ENCODE measurements at regions not wholly inside any gene's neighbourhood (a gene's known extent, or its start where the extent isn't known, plus 50 kb on each side); places are given as distances from the start of the nearest gene placed in this dataset.

DNA sequence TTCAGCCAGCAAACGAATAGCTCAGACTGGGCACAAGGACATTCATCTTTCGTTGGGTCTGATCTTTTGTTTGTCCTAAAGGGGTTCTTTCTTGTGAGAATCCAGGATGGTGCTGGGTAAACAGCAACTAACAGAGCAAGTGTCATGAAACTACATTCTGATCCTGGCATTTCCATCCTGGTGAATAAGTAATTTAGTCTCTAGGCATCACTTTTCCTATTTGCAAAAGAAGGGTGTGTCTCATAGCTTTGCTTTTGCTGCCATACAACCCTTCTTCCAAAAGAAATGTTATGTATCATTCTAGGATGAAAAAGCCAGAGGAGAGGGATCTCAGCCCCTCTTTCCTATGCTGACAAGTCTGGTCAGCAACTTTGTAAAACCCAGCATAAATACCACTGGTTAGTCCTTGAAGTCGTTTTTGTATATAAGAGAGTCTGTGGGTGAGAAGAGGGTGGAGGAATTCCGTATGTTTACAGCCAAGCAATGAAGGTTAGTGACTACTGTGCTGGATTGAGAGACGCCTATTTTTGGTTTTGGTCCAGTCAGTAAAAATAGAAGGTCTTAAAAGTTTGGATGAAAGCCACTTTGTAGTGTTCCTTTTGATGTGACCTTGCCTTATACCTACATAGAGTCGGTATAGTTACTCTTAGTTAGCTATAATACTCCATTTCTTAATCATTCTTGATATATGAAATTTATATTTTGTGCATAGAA lies 88.4 kb upstream of the SLC25A13 start:
- peaks cover 3% of the 10 kb centered on the region for H3K4me1 ChIP-seq (ENCODE audit: insufficient read depth, low read length)
- H3K27ac ChIP-seq (ENCODE audit: low read depth, low read length): no peak overlapping the region
- no peaks in the 10 kb centered on the region for H3K27me3 ChIP-seq (ENCODE audit: insufficient read depth, low read length)
- WGBS: 90% methylated on average over 5 of the region's 6 CpGs
- no peak overlapping the region for H3K9ac ChIP-seq (ENCODE audit: low read depth, low read length)
- H3K9me3 ChIP-seq (ENCODE audit: insufficient read depth, low read depth, low read length): no peaks in the 10 kb centered on the region
- H3K4me3 ChIP-seq (ENCODE audit: low read length): no peak overlapping the region
- H3K36me3 ChIP-seq (ENCODE audit: insufficient read depth, low read length): no peaks in the 10 kb centered on the region

DNA sequence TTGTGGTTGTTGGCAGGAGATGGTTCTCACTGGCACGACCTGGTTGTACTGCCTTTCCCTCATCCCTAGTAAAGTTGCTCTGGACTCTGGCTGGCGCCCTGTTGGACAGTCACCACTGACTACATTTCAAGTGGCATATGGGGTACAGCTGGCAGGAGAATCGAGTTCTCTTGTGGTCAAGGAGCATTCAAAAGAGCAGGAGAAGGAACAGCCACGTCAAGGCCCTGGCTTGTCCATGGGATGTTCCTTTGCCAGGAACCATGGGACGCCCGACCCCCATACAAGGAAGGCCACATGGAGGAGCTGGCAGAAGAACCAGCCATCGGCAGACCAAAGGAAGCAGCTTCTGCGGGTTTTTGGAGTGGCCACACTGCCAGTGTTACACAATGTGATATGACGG lies 87.0 kb upstream of the SLC25A13 start:
- Histone ChIP-seq H3K36me3 (ENCODE audit: insufficient read depth, low read length) (no peaks in the 10 kb centered on the region), H3K27me3 (ENCODE audit: insufficient read depth, low read length) (no peaks in the 10 kb centered on the region), H3K4me3 (ENCODE audit: low read length) (no peak overlapping the region), H3K27ac (ENCODE audit: low read depth, low read length) (no peak overlapping the region), H3K9ac (ENCODE audit: low read depth, low read length) (no peak overlapping the region), H3K9me3 (ENCODE audit: insufficient read depth, low read depth, low read length) (no peaks in the 10 kb centered on the region), H3K4me1 (ENCODE audit: insufficient read depth, low read length) (no peaks in the 10 kb centered on the region)
- WGBS: 95% methylated on average over 9 of the region's 9 CpGs

- no peak overlapping the region for H3K27ac ChIP-seq (ENCODE audit: low read depth, low read length)
- no peaks in the 10 kb centered on the region for H3K4me1 ChIP-seq (ENCODE audit: insufficient read depth, low read length)
- H3K27me3 ChIP-seq (ENCODE audit: insufficient read depth, low read length): no peaks in the 10 kb centered on the region
- no peak overlapping the region for H3K4me3 ChIP-seq (ENCODE audit: low read length)
- H3K9me3 ChIP-seq (ENCODE audit: insufficient read depth, low read depth, low read length): no peaks in the 10 kb centered on the region
- H3K9ac ChIP-seq (ENCODE audit: low read depth, low read length): no peak overlapping the region
- no peaks in the 10 kb centered on the region for H3K36me3 ChIP-seq (ENCODE audit: insufficient read depth, low read length)
These were observed 85.5 kb upstream of the SLC25A13 start for GRCh38 chr7:96407427-96407826.

DNA sequence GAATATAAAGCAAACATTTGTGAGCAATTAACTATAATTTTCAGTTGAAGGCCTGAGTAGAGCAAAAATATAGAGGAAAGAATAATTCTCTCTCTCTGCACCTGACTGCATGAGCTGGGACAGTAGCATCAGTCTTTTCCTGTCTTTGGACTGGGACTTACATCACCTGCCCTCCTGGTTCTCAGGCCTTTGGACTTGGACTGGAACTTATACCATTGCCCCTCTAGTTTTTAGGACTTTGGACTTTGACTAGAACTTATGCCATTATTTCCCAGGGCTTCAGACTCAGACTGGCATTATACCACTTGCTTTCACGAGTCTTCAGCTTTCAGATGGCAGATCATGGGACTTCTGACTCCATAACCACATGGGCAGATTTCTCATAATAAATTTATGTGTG lies 81.0 kb upstream of the SLC25A13 start:
- WGBS: 86% methylated on average over 1 of the region's 1 CpG
- Histone ChIP-seq H3K9ac (ENCODE audit: low read depth, low read length) (no peak overlapping the region), H3K4me3 (ENCODE audit: low read length) (no peak overlapping the region), H3K36me3 (ENCODE audit: insufficient read depth, low read length) (no peaks in the 10 kb centered on the region), H3K27ac (ENCODE audit: low read depth, low read length) (no peak overlapping the region), H3K4me1 (ENCODE audit: insufficient read depth, low read length) (peaks cover 5% of the 10 kb centered on the region), H3K27me3 (ENCODE audit: insufficient read depth, low read length) (no peaks in the 10 kb centered on the region), H3K9me3 (ENCODE audit: insufficient read depth, low read depth, low read length) (no peaks in the 10 kb centered on the region)

GRCh38 chr7:96401200-96401599 lies 79.3 kb upstream of the SLC25A13 start:
- Histone ChIP-seq H3K4me1 (ENCODE audit: insufficient read depth, low read length) (peaks cover 8% of the 10 kb centered on the region), H3K9me3 (ENCODE audit: insufficient read depth, low read depth, low read length) (no peaks in the 10 kb centered on the region), H3K27me3 (ENCODE audit: insufficient read depth, low read length) (no peaks in the 10 kb centered on the region), H3K4me3 (ENCODE audit: low read length) (no peak overlapping the region), H3K27ac (ENCODE audit: low read depth, low read length) (no peak overlapping the region), H3K36me3 (ENCODE audit: insufficient read depth, low read length) (no peaks in the 10 kb centered on the region), H3K9ac (ENCODE audit: low read depth, low read length) (no peak overlapping the region)
- 89% methylated on average over 2 of the region's 2 CpGs for WGBS

GRCh38 chr7:96400518-96400917 lies 78.6 kb upstream of the SLC25A13 start:
- H3K9me3 ChIP-seq (ENCODE audit: insufficient read depth, low read depth, low read length): no peaks in the 10 kb centered on the region

DNA sequence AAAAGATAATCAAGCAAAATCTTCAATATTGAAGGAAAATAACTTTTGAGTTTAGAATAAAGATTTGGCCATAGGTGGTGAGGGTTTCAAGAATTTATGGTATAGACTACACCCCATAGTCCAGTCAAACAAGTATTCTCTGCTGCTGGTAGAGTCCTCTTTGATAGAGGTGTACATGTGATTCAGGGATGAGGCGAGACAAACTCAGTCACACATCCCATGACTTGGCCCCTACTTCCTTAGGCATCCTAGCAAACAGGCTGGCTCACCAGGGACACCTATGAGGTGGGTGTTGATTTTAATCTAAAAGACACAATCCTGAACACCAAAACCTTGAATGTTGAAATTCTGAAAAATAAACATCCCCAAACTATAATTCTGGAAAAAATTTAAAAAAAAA lies 78.1 kb upstream of the SLC25A13 start:
- Histone ChIP-seq H3K9ac (ENCODE audit: low read depth, low read length) (no peak overlapping the region), H3K4me3 (ENCODE audit: low read length) (no peak overlapping the region), H3K27ac (ENCODE audit: low read depth, low read length) (no peak overlapping the region), H3K27me3 (ENCODE audit: insufficient read depth, low read length) (no peaks in the 10 kb centered on the region), H3K9me3 (ENCODE audit: insufficient read depth, low read depth, low read length) (no peaks in the 10 kb centered on the region), H3K4me1 (ENCODE audit: insufficient read depth, low read length) (peaks cover 8% of the 10 kb centered on the region), H3K36me3 (ENCODE audit: insufficient read depth, low read length) (no peaks in the 10 kb centered on the region)
- WGBS: no CpG with 5 or more reads among the region's 1 CpG

More at GRCh38 chr7:96400518-96400917, 78.6 kb upstream of the SLC25A13 start:
- no peak overlapping the region for H3K9ac ChIP-seq (ENCODE audit: low read depth, low read length)
- no peak overlapping the region for H3K4me3 ChIP-seq (ENCODE audit: low read length)
- peaks cover 8% of the 10 kb centered on the region for H3K4me1 ChIP-seq (ENCODE audit: insufficient read depth, low read length)
- H3K36me3 ChIP-seq (ENCODE audit: insufficient read depth, low read length): no peaks in the 10 kb centered on the region
- no peaks in the 10 kb centered on the region for H3K27me3 ChIP-seq (ENCODE audit: insufficient read depth, low read length)
- H3K27ac ChIP-seq (ENCODE audit: low read depth, low read length): no peak overlapping the region

- H3K27me3 ChIP-seq (ENCODE audit: insufficient read depth, low read length): no peaks in the 10 kb centered on the region
- 81% methylated on average over 7 of the region's 8 CpGs for WGBS
- H3K27ac ChIP-seq (ENCODE audit: low read depth, low read length): no peak overlapping the region
- peaks cover 8% of the 10 kb centered on the region for H3K4me1 ChIP-seq (ENCODE audit: insufficient read depth, low read length)
- no peak overlapping the region for H3K4me3 ChIP-seq (ENCODE audit: low read length)
- H3K9me3 ChIP-seq (ENCODE audit: insufficient read depth, low read depth, low read length): no peaks in the 10 kb centered on the region
- no peak overlapping the region for H3K9ac ChIP-seq (ENCODE audit: low read depth, low read length)
- H3K36me3 ChIP-seq (ENCODE audit: insufficient read depth, low read length): no peaks in the 10 kb centered on the region
These were observed 76.2 kb upstream of the SLC25A13 start for GRCh38 chr7:96397936-96398598.

GRCh38 chr7:96388620-96389383 lies 66.9 kb upstream of the SLC25A13 start:
- Histone ChIP-seq H3K27me3 (ENCODE audit: insufficient read depth, low read length) (peaks cover 7% of the 10 kb centered on the region; the same call in 1 of the 2 replicates), H3K4me3 (ENCODE audit: low read length) (no peak overlapping the region)
- WGBS: 88% methylated on average over 8 of the region's 8 CpGs

DNA sequence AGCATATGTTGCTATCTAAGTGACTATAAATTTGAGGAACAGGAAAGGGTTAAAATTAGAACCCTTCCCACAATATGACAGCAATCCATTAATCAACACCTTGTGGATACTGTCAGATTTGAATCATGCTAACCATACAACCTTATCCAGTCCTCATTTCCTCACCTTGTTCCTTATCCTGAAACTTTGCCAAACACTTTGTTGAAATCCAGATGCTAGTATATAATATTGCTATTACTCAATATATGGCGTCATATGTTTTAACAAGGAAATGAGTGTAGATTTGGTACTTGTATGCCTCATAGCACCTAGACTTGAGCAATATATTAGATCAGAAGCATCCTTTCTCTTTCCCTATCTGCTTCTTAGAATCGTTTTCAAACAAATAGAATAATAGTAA lies 66.3 kb upstream of the SLC25A13 start:
- H3K27me3 ChIP-seq (ENCODE audit: insufficient read depth, low read length): peaks cover 8% of the 10 kb centered on the region; the same call in 1 of the 2 replicates
- H3K36me3 ChIP-seq (ENCODE audit: insufficient read depth, low read length): no peaks in the 10 kb centered on the region
- H3K4me3 ChIP-seq (ENCODE audit: low read length): no peak overlapping the region
- H3K4me1 ChIP-seq (ENCODE audit: insufficient read depth, low read length): peaks cover 2% of the 10 kb centered on the region; the same call in 1 of the 2 replicates
- WGBS: no CpG with 5 or more reads among the region's 2 CpGs
- H3K9ac ChIP-seq (ENCODE audit: low read depth, low read length): no peak overlapping the region
- no peak overlapping the region for H3K27ac ChIP-seq (ENCODE audit: low read depth, low read length)
- H3K9me3 ChIP-seq (ENCODE audit: insufficient read depth, low read depth, low read length): no peaks in the 10 kb centered on the region

More at GRCh38 chr7:96388620-96389383, 66.9 kb upstream of the SLC25A13 start:
- Histone ChIP-seq H3K4me1 (ENCODE audit: insufficient read depth, low read length) (peaks cover 2% of the 10 kb centered on the region; the same call in 1 of the 2 replicates), H3K36me3 (ENCODE audit: insufficient read depth, low read length) (no peaks in the 10 kb centered on the region), H3K9me3 (ENCODE audit: insufficient read depth, low read depth, low read length) (no peaks in the 10 kb centered on the region), H3K9ac (ENCODE audit: low read depth, low read length) (no peak overlapping the region), H3K27ac (ENCODE audit: low read depth, low read length) (no peak overlapping the region)

DNA sequence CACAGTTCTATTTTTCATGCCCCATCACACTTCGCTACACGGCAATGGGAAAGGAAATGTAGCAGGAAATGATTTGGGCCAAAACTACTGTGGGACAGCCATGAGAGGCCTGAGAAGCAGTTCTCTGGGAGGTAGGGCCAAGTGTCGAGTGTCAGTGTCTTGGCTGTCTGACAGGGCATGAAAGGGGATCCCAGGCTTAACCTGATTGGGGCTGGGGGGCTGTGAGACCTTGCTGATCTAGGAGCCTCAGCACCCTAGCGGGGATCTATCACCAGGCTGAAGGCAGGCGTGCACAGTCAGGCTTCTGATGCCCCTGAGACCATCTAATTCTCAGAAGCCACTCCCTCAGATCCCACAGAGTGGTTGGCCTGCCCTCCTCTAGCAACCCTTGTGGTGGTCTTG lies 58.2 kb upstream of the SLC25A13 start:
- WGBS: 88% methylated on average over 5 of the region's 5 CpGs
- no peaks in the 10 kb centered on the region for H3K4me1 ChIP-seq (ENCODE audit: insufficient read depth, low read length)
- no peak overlapping the region for H3K4me3 ChIP-seq (ENCODE audit: low read length)
- H3K9ac ChIP-seq (ENCODE audit: low read depth, low read length): no peak overlapping the region
- peaks cover 8% of the 10 kb centered on the region; the same call in 1 of the 2 replicates for H3K27me3 ChIP-seq (ENCODE audit: insufficient read depth, low read length)
- no peaks in the 10 kb centered on the region for H3K36me3 ChIP-seq (ENCODE audit: insufficient read depth, low read length)
- no peaks in the 10 kb centered on the region for H3K9me3 ChIP-seq (ENCODE audit: insufficient read depth, low read depth, low read length)
- H3K27ac ChIP-seq (ENCODE audit: low read depth, low read length): no peak overlapping the region
